ENCODE measurements at regions not wholly inside any gene's neighbourhood (a gene's known extent, or its start where the extent isn't known, plus 50 kb on each side); places are given as distances from the start of the nearest gene placed in this dataset.

DNA sequence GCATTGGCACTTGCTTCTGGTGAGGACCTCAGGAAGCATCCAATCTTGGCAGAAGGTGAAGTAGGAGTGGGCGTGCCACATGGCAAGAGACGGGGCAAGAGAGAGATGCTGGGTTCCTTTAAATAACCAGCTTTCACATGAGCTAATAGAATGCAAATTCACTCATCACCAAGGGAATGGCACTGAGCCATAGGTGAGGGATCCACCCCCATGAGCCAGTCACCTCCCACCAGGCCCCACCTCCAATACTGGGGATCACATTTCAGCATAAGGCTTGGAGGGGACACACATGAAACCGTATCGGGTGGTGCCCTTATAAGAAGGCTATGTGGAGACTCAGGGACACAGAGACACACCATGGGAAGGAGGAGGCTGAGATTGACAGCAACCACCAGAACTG is 140.0 kb upstream of the MSX1 start:
- Histone ChIP-seq H3K27me3 (no peaks in the 10 kb centered on the region), H3K36me3 (no peaks in the 10 kb centered on the region), H3K9me3 (ENCODE audit: low read depth) (no peaks in the 10 kb centered on the region), H3K27ac (no peak overlapping the region), H3K4me1 (ENCODE audit: low read depth) (no peaks in the 10 kb centered on the region), H3K4me3 (no peak overlapping the region)
- TF ChIP-seq, protein P1, sequence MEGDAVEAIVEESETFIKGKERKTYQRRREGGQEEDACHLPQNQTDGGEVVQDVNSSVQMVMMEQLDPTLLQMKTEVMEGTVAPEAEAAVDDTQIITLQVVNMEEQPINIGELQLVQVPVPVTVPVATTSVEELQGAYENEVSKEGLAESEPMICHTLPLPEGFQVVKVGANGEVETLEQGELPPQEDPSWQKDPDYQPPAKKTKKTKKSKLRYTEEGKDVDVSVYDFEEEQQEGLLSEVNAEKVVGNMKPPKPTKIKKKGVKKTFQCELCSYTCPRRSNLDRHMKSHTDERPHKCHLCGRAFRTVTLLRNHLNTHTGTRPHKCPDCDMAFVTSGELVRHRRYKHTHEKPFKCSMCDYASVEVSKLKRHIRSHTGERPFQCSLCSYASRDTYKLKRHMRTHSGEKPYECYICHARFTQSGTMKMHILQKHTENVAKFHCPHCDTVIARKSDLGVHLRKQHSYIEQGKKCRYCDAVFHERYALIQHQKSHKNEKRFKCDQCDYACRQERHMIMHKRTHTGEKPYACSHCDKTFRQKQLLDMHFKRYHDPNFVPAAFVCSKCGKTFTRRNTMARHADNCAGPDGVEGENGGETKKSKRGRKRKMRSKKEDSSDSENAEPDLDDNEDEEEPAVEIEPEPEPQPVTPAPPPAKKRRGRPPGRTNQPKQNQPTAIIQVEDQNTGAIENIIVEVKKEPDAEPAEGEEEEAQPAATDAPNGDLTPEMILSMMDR (IDR thresholded peaks at IDR 0.05; ENCODE audit: low read depth, low read length): no peak
- DNase-seq (ENCODE audit: low read depth in 1 of 2, low spot score in 1 of 2): no peak

DNA sequence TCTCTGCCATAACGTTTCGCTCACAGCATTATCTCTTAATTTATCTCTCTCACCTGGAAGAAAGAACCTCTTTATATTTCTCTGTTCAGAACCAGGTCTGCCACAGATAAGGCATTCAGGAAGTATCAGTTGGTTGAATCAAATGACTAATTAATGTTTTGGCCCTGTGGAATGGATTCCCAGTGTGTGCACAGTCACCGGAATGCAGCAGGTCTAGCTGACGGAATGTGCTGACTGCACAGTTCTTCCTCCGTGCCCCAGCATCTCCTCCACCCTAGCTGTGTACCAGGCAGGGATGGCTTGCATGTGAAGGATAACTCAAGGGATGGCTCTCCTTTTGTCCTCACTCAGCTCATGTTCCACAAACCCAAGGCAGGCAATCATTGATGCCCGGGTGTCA is 141.8 kb upstream of the MSX1 start:
- no peaks in the 10 kb centered on the region for H3K27me3 ChIP-seq
- H3K36me3 ChIP-seq: no peaks in the 10 kb centered on the region
- DNase-seq (ENCODE audit: low read depth in 1 of 2, low spot score in 1 of 2): no peak
- no peaks in the 10 kb centered on the region for H3K9me3 ChIP-seq (ENCODE audit: low read depth)
- H3K4me1 ChIP-seq (ENCODE audit: low read depth): no peaks in the 10 kb centered on the region
- H3K4me3 ChIP-seq: no peak overlapping the region
- TF ChIP-seq, protein P1 (IDR thresholded peaks at IDR 0.05; ENCODE audit: low read depth, low read length): no peak
- H3K27ac ChIP-seq: no peak overlapping the region

- Histone ChIP-seq H3K9me3 (ENCODE audit: low read depth) (no peaks in the 10 kb centered on the region), H3K36me3 (no peaks in the 10 kb centered on the region), H3K4me1 (ENCODE audit: low read depth) (no peaks in the 10 kb centered on the region), H3K27ac (no peak overlapping the region), H3K4me3 (no peak overlapping the region), H3K27me3 (no peaks in the 10 kb centered on the region)
- DNase-seq (ENCODE audit: low read depth in 1 of 2, low spot score in 1 of 2): no peak
- TF ChIP-seq, protein P1 (IDR thresholded peaks at IDR 0.05; ENCODE audit: low read depth, low read length): no peak
Measured at GRCh38 chr4:4714331-4714730, 145.1 kb upstream of the MSX1 start.

- H3K4me1 ChIP-seq (ENCODE audit: low read depth): no peaks in the 10 kb centered on the region
- no peak overlapping the region for H3K27ac ChIP-seq
- H3K27me3 ChIP-seq: no peaks in the 10 kb centered on the region
- TF ChIP-seq, protein P1 (IDR thresholded peaks at IDR 0.05; ENCODE audit: low read depth, low read length): no peak
- H3K9me3 ChIP-seq (ENCODE audit: low read depth): no peaks in the 10 kb centered on the region
- no peak overlapping the region for H3K4me3 ChIP-seq
- DNase-seq (ENCODE audit: low read depth in 1 of 2, low spot score in 1 of 2): no peak
- H3K36me3 ChIP-seq: no peaks in the 10 kb centered on the region
Measured at GRCh38 chr4:4712800-4713528, 146.5 kb upstream of the MSX1 start.

DNA sequence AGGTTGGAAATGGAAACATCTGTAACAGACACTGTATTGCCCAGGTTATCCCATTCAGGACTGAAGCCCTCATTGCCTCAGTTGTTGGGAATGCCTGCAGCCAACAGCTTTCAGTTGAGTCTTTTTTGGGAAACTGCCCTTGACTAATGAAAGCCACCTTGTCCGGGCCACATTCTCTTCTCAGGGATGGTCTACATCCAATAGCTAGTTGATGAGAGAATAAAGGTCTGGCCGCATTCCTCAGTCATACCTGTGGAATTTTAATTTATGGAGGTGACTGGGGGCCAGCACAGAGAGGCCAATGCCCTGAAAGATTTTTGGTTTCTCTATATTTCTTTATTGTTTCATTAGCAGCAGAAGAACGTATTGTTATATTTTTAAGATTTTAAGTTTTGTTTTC is 147.6 kb upstream of the MSX1 start:
- TF ChIP-seq, protein P1 (IDR thresholded peaks at IDR 0.05; ENCODE audit: low read depth, low read length): no peak
- H3K27me3 ChIP-seq: no peaks in the 10 kb centered on the region
- H3K4me1 ChIP-seq (ENCODE audit: low read depth): no peaks in the 10 kb centered on the region
- H3K27ac ChIP-seq: no peak overlapping the region
- no peaks in the 10 kb centered on the region for H3K36me3 ChIP-seq
- H3K4me3 ChIP-seq: no peak overlapping the region
- DNase-seq (ENCODE audit: low read depth in 1 of 2, low spot score in 1 of 2): no peak
- H3K9me3 ChIP-seq (ENCODE audit: low read depth): no peaks in the 10 kb centered on the region
